Stimulated activated CD4-positive, alpha-beta T cell treated with anti-CD3 and anti-CD28 coated beads, TNF-alpha, amount 100 ng/mL, for 24 hours (primary cell): ENCODE measurements at regions not wholly inside any gene's neighbourhood (a gene's known extent, or its start where the extent isn't known, plus 50 kb on each side); places are given as distances from the start of the nearest gene placed in this dataset.
"Not testable (repeated sequence)": the region's sequence is repeated elsewhere in the genome, so short reads cannot be mapped to it uniquely, and the experiment has no call there.

Experiments
- DNase-seq, 3 experiments: peaks; one replicate each; pipeline ENCODE4 v3.0.0-alpha.2; 2020; ENCODE audit warnings: low read depth in 3 of 3

- DNase-seq: no peak
Observed at GRCh38 chr14:49367696-49368095, 218.5 kb downstream of the RPS29 start.

GRCh38 chr14:49366416-49366815 is 219.8 kb downstream of the RPS29 start:
- no peak for DNase-seq

GRCh38 chr14:49364752-49365117 is 221.4 kb downstream of the RPS29 start:
- no peak for DNase-seq

GRCh38 chr14:49363821-49364751 is 222.1 kb downstream of the RPS29 start:
- no peak for DNase-seq

- no peak for DNase-seq
Observed at GRCh38 chr14:49362916-49363315, 223.3 kb downstream of the RPS29 start.

GRCh38 chr14:49339130-49339529 is 247.1 kb downstream of the RPS29 start:
- no peak for DNase-seq

GRCh38 chr14:49319810-49320209 is 266.4 kb downstream of the RPS29 start:
- DNase-seq: no peak

GRCh38 chr14:49315570-49315969 is 270.6 kb downstream of the RPS29 start:
- DNase-seq: no peak

- no peak for DNase-seq
Observed at GRCh38 chr14:49314737-49315136, 271.4 kb downstream of the RPS29 start.

- DNase-seq: no peak
Observed at GRCh38 chr14:49313108-49313507, 273.1 kb downstream of the RPS29 start.

- no peak for DNase-seq
Observed at GRCh38 chr14:49310298-49310697, 275.9 kb downstream of the RPS29 start.

- DNase-seq: no peak
Observed at GRCh38 chr14:49306152-49306751, 279.9 kb downstream of the RPS29 start.

GRCh38 chr14:49303946-49304516 is 282.1 kb downstream of the RPS29 start:
- DNase-seq: no peak

- DNase-seq: no peak
Observed at GRCh38 chr14:49297102-49297501, 289.1 kb downstream of the RPS29 start.

- DNase-seq: no peak
Observed at GRCh38 chr14:49294621-49295148, 291.5 kb downstream of the RPS29 start.

- no peak for DNase-seq
Observed at GRCh38 chr14:49287004-49287403, 299.2 kb downstream of the RPS29 start.

- no peak for DNase-seq
Observed at GRCh38 chr14:49286257-49286983, 299.8 kb downstream of the RPS29 start.

GRCh38 chr14:49280566-49280965 is 305.6 kb downstream of the RPS29 start:
- no peak for DNase-seq

GRCh38 chr14:49250517-49250916 is 335.7 kb downstream of the RPS29 start:
- DNase-seq: no peak

GRCh38 chr14:49250109-49250508 is 336.1 kb downstream of the RPS29 start:
- no peak for DNase-seq

GRCh38 chr14:49249022-49249421 is 337.2 kb downstream of the RPS29 start:
- no peak for DNase-seq

- not testable (repeated sequence) for DNase-seq
Observed at GRCh38 chr14:49243777-49244176, 342.4 kb downstream of the RPS29 start.
